PC-9 (cell line): ENCODE measurements at regions not wholly inside any gene's neighbourhood (a gene's known extent, or its start where the extent isn't known, plus 50 kb on each side); places are given as distances from the start of the nearest gene placed in this dataset.

Experiments used
- CTCF ChIP-seq: fragments of 200-600 bp; sonication (generic); conservative IDR thresholded peaks from 2 replicates; pipeline ENCODE4 v1.6.1; 2017; ENCODE audit warnings: mixed run types, antibody characterized with exemption, mild to moderate bottlenecking, moderate library complexity
- EZH2 ChIP-seq: fragments of 200-600 bp; sonication (generic); IDR thresholded peaks from 2 replicates; pipeline ENCODE4 v1.8.0; 2017; ENCODE audit warnings: antibody characterized with exemption, low read depth

GRCh38 chr12:28828318-28828717, 320.8 kb upstream of the FAR2 start:
- TF ChIP-seq EZH2 (no peak), CTCF (no peak)
